Ovary (tissue), 7 donors: ENCODE measurements at regions not wholly inside any gene's neighbourhood (a gene's known extent, or its start where the extent isn't known, plus 50 kb on each side); places are given as distances from the start of the nearest gene placed in this dataset.

Experiments
- DNase-seq, 5 donors: peaks; one replicate each; pipeline ENCODE4 v3.0.0-alpha.2; 2019 to 2020
- H3K27ac ChIP-seq, 2 donors: fragments of 200-600 bp; one replicate each; pipeline versions ENCODE4 v1.5.1 to v1.8.0; 2019 to 2022
- H3K27me3 ChIP-seq: fragments of 200-600 bp; one replicate; pipeline ENCODE4 v1.8.0; 2022
- H3K36me3 ChIP-seq: fragments of 200-600 bp; sonication (generic); one replicate; pipeline ENCODE4 v1.5.1; 2019
- H3K4me1 ChIP-seq: one replicate; pipeline ENCODE4 v1.8.1; 2013; ENCODE audit warnings: mild to moderate bottlenecking, moderate library complexity; ENCODE audit not compliant: insufficient read depth
- H3K4me3 ChIP-seq: fragments of 200-600 bp; sonication (generic); one replicate; pipeline ENCODE4 v1.5.1; 2017
- H3K9me3 ChIP-seq, 2 donors: fragments of 200-600 bp in 1 of 2; sonication (generic) in 1 of 2; one replicate each; pipeline versions ENCODE4 v1.5.1 to v1.8.1; 2013 to 2019; ENCODE audit warnings: mild to moderate bottlenecking in 1 of 2, moderate library complexity in 1 of 2
- EP300 ChIP-seq: sonication (generic); formaldehyde crosslinking; IDR thresholded peaks from one replicate; pipeline ENCODE4 v1.6.1; 2017; ENCODE audit warnings: antibody characterized with exemption
- POLR2A ChIP-seq: fragments of 450-650 bp; IDR thresholded peaks from one replicate; pipeline ENCODE4 v1.6.1; 2017; ENCODE audit warnings: antibody characterized with exemption, mild to moderate bottlenecking, moderate library complexity
- WGBS, 3 donors: extraction: QIAGEN DNeasy Blood & Tissue Kit in 1 of 3; methylation state at CpG; one replicate each; pipeline versions ENCODE4 v1.1.5 to v1.1.7; 2013 to 2017; 5-methylcytosine and 5-hydroxymethylcytosine counted together
- intact Hi-C, 4 donors: fragments of 100-400 bp; cut with DNase I; formaldehyde crosslinking; loops; one replicate each; pipeline versions ENCODE4 v1.11.0 to v1.15.1; 2022 to 2023
- TF ChIP-seq, protein P1 (sequence below), 3 donors: fragments of 450-650 bp in 2 of 3; fragments of 200-600 bp in 1 of 3; IDR thresholded peaks; one replicate each; pipeline versions ENCODE4 v1.5.1 to v1.8.0; 2016 to 2022; ENCODE audit warnings: antibody characterized with exemption in 3 of 3, mild to moderate bottlenecking in 1 of 3
- donor health status: DM: no; HTN: no; CAD: no; lungs with moderate emphysema.
- donor health status: DM: no; HTN: no; CAD: no.
- donor health status: Bipolar disorder and iron deficiency.
- donor health status: DM: no; HTN: no; CAD: no.
- donor health status: DM: yes; HTN: yes; CAD: no.

- TF ChIP-seq EP300, result no peak
- no peak for TF ChIP-seq POLR2A
- TF ChIP-seq, protein P1, sequence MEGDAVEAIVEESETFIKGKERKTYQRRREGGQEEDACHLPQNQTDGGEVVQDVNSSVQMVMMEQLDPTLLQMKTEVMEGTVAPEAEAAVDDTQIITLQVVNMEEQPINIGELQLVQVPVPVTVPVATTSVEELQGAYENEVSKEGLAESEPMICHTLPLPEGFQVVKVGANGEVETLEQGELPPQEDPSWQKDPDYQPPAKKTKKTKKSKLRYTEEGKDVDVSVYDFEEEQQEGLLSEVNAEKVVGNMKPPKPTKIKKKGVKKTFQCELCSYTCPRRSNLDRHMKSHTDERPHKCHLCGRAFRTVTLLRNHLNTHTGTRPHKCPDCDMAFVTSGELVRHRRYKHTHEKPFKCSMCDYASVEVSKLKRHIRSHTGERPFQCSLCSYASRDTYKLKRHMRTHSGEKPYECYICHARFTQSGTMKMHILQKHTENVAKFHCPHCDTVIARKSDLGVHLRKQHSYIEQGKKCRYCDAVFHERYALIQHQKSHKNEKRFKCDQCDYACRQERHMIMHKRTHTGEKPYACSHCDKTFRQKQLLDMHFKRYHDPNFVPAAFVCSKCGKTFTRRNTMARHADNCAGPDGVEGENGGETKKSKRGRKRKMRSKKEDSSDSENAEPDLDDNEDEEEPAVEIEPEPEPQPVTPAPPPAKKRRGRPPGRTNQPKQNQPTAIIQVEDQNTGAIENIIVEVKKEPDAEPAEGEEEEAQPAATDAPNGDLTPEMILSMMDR (IDR thresholded peaks at IDR 0.05), result no peak
- Histone ChIP-seq H3K36me3 (no peaks in the 10 kb centered on the region), H3K27ac (no peak overlapping the region), H3K4me3 (no peak overlapping the region), H3K27me3 (no peaks in the 10 kb centered on the region), H3K4me1 (no peaks in the 10 kb centered on the region), H3K9me3 (no peaks in the 10 kb centered on the region)
- 77 to 84% (median 83%) methylated on average over 1 of the region's 1 CpG for WGBS, 3 donors
- intact Hi-C loops, result no loop called here
- DNase-seq, result no peak
Observed at GRCh38 chr5:42351956-42352355, 71.3 kb upstream of the GHR start.

DNA sequence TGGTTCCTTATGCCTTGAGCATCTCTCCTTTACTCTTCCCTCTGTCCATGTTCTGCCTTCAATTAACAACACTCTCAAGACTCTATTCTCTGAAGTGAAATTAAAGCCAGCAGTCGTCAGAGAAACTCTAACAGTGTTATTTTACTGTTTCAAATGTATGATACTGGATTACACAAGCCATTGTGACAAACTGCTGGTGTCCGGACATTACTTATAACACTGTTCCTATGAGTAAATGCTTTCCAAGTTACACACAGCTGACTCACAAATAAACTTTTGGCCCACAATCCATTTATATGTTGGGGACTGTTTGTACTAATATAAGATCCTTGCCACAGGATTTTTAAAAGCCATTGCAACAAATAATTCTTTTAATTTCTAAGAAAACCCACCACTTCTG, 63.2 kb upstream of the GHR start:
- intact Hi-C loops, result no loop called here

DNA sequence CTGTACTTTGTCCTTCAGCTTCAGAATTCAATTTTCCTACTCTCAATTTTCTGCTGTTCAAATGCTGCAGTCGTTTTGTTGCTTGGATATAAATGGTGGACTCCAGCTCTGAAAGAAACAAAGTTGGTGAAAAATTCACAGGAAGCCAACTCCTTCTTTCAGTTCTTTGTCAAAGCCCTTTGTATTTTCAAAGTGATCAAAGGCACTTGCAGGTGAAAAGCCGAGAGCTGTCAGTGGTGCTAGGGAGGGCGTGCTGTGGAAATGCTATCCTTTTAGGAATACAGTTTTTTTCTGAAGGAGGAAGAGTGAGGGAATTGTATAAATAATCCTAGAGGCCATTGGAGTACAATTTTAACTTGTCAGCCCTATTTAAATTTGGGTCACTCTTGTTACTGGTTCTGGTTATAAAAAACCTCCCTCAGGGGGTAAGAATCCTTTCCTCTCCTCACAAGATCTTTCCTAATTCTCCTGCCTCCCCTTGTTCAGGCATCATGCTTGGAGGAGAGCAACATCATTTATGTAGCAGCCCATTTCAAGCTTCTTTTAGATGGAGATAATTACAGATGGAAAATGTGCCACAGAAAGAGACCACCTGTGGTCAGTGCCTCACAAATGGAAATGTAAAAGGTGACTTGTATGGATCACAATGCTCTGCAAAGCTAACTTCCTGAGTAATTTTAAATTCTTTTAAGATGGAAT, 62.5 kb upstream of the GHR start:
- Histone ChIP-seq H3K9me3 (no peaks in the 10 kb centered on the region), H3K27me3 (no peaks in the 10 kb centered on the region), H3K27ac (no peak overlapping the region), H3K36me3 (no peaks in the 10 kb centered on the region), H3K4me3 (no peak overlapping the region), H3K4me1 (no peaks in the 10 kb centered on the region)
- intact Hi-C loops, result no loop called here
- DNase-seq, result no peak
- TF ChIP-seq EP300, result no peak
- no peak for TF ChIP-seq POLR2A
- TF ChIP-seq, protein P1 (IDR thresholded peaks at IDR 0.05), result no peak
- 27 to 39% (median 34%) methylated on average over 3 of the region's 3 CpGs for WGBS, 3 donors

More for the DNA sequence above, 63.2 kb upstream of the GHR start:
- no peak for DNase-seq
- Histone ChIP-seq H3K4me1 (no peaks in the 10 kb centered on the region), H3K27ac (no peak overlapping the region), H3K27me3 (no peaks in the 10 kb centered on the region), H3K4me3 (no peak overlapping the region), H3K36me3 (no peaks in the 10 kb centered on the region), H3K9me3 (no peaks in the 10 kb centered on the region)
- TF ChIP-seq EP300 (no peak), POLR2A (no peak)
- TF ChIP-seq, protein P1 (IDR thresholded peaks at IDR 0.05), result no peak
- WGBS, 3 donors, result 34 to 52% (median 49%) methylated on average over 2 of the region's 2 CpGs

GRCh38 chr5:42361315-42361688, 61.9 kb upstream of the GHR start:
- Histone ChIP-seq H3K27ac (no peak overlapping the region), H3K36me3 (no peaks in the 10 kb centered on the region), H3K9me3 (no peaks in the 10 kb centered on the region), H3K27me3 (no peaks in the 10 kb centered on the region), H3K4me1 (no peaks in the 10 kb centered on the region), H3K4me3 (no peak overlapping the region)
- DNase-seq, result no peak
- WGBS, 3 donors, result 49 to 69% (median 62%) methylated on average over 3 of the region's 3 CpGs
- intact Hi-C loops, result no loop called here
- TF ChIP-seq POLR2A (no peak), EP300 (no peak)
- TF ChIP-seq, protein P1 (IDR thresholded peaks at IDR 0.05), result no peak
